ENCODE measurements at regions not wholly inside any gene's neighbourhood (a gene's known extent, or its start where the extent isn't known, plus 50 kb on each side); places are given as distances from the start of the nearest gene placed in this dataset.

DNA sequence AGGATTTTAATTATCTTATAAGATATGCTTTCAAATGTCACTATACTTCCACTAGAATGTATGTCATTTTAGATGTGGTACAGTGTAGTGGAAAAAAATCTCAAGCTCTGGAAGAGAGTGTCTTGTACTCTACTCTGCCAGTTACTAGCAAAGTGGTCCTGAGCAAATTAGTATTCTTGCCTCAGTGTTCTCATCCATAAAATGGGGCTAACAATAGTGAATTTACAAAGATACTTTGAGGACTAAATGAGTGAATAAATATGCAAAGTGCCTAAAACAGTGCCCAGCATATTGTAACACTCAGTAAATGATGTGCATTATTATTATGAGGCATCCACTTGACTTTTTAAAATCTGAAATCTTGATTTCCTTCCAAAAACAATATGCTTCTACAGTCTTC is 488.9 kb upstream of the PHF14 start:
- TF ChIP-seq CTCF (IDR thresholded peaks at IDR 0.05), result no peak
- no peak for TF ChIP-seq POLR2AphosphoS5 (IDR thresholded peaks at IDR 0.05; ENCODE audit: insufficient read depth in 1 of 2, low read depth in 1 of 2)
- no peak for TF ChIP-seq POLR2A (IDR thresholded peaks at IDR 0.05)
